ENCODE measurements at regions not wholly inside any gene's neighbourhood (a gene's known extent, or its start where the extent isn't known, plus 50 kb on each side); places are given as distances from the start of the nearest gene placed in this dataset.

DNA sequence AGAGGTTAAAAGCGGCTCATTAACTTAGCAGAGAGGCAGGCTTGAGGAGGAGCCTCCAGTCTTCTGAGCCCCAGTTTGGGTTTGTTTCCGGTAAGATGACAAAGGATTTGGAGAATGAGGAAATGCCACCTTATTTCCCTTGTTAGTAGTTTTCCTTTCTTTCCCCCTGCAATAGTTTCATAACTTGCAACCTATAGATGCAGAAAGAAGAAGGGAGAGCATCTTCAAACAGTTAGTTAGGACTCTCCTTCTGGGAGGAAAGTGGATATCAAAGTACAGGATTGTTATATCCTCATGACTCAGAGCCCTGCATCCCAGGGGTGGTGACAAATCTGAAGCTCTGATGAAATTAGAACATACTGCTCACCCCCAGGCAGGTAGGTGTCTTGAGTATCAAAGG lies 180.7 kb upstream of the SLC38A2 start:
- H3K27me3 Mint-ChIP-seq (ENCODE audit: low read depth): no peaks in the 10 kb centered on the region
- H3K36me3 Mint-ChIP-seq: no peaks in the 10 kb centered on the region
- ChIA-PET CTCF (no interaction called here), POLR2A (no interaction called here)
- TF ChIP-seq TEAD4 (CRISPR knock-in tag; IDR thresholded peaks at IDR 0.05): no peak
- TF ChIP-seq, protein P1, sequence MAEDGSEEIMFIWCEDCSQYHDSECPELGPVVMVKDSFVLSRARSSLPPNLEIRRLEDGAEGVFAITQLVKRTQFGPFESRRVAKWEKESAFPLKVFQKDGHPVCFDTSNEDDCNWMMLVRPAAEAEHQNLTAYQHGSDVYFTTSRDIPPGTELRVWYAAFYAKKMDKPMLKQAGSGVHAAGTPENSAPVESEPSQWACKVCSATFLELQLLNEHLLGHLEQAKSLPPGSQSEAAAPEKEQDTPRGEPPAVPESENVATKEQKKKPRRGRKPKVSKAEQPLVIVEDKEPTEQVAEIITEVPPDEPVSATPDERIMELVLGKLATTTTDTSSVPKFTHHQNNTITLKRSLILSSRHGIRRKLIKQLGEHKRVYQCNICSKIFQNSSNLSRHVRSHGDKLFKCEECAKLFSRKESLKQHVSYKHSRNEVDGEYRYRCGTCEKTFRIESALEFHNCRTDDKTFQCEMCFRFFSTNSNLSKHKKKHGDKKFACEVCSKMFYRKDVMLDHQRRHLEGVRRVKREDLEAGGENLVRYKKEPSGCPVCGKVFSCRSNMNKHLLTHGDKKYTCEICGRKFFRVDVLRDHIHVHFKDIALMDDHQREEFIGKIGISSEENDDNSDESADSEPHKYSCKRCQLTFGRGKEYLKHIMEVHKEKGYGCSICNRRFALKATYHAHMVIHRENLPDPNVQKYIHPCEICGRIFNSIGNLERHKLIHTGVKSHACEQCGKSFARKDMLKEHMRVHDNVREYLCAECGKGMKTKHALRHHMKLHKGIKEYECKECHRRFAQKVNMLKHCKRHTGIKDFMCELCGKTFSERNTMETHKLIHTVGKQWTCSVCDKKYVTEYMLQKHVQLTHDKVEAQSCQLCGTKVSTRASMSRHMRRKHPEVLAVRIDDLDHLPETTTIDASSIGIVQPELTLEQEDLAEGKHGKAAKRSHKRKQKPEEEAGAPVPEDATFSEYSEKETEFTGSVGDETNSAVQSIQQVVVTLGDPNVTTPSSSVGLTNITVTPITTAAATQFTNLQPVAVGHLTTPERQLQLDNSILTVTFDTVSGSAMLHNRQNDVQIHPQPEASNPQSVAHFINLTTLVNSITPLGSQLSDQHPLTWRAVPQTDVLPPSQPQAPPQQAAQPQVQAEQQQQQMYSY (CRISPR knock-in tag; IDR thresholded peaks at IDR 0.05): no peak
- no peak for TF ChIP-seq ZNF396 (CRISPR knock-in tag; IDR thresholded peaks at IDR 0.05; ENCODE audit: borderline replicate concordance)
- no peak for TF ChIP-seq ZNF317 (CRISPR knock-in tag; IDR thresholded peaks at IDR 0.05; ENCODE audit: borderline replicate concordance, low read depth)
- TF ChIP-seq PRRX2 (CRISPR knock-in tag; IDR thresholded peaks at IDR 0.05): no peak
- TF ChIP-seq ZBTB43 (CRISPR knock-in tag; IDR thresholded peaks at IDR 0.05): no peak
- no peak for TF ChIP-seq ZSCAN18 (CRISPR knock-in tag; IDR thresholded peaks at IDR 0.05)
- no peak for TF ChIP-seq RORB (CRISPR knock-in tag; IDR thresholded peaks at IDR 0.05)
- TF ChIP-seq NR1H2 (CRISPR knock-in tag; IDR thresholded peaks at IDR 0.05): no peak
- no peak for TF ChIP-seq OVOL2 (CRISPR knock-in tag; IDR thresholded peaks at IDR 0.05; ENCODE audit: borderline replicate concordance)
- no peak for TF ChIP-seq MAX (CRISPR knock-in tag; IDR thresholded peaks at IDR 0.05)
- no peak for TF ChIP-seq TCF7 (CRISPR knock-in tag; IDR thresholded peaks at IDR 0.05; ENCODE audit: low read depth)
- TF ChIP-seq USF2 (CRISPR knock-in tag; IDR thresholded peaks at IDR 0.05): no peak
- H3K9me3 Mint-ChIP-seq: no peaks in the 10 kb centered on the region
- no peak for ATAC-seq
- no peak for DNase-seq (ENCODE audit: low spot score)
- no peak overlapping the region for H3K4me3 Mint-ChIP-seq
- peaks cover 25% of the 10 kb centered on the region for H3K4me1 Mint-ChIP-seq
- no peak overlapping the region for H3K27ac Mint-ChIP-seq

DNA sequence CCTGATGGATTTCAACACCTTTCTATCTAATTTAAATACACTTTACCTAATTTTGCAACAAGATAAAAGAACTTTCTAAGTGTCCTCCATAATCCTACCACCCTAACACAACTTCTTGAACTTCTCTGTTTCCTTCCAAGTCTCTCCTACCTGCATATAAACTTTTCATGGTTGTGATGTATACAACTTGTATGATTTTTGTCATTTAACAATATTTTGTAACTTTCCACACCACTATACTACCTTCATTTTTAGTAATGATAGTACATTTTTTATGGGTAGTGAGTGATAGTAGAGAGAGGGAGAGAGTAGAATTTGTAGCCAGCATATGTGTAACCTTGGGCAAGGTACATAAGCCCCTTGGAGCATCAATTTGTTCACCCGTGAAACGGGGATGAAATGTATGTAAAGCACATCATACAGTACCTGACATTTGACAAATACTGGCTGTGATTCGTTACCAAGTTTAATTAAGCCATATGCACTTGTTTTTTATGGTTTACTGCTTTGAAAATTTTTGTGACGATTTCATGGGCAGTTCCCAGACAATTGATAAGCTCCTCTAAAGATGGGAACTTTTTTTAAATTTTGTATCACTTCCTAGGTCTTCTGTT lies 177.8 kb upstream of the SLC38A2 start:
- Mint-ChIP-seq H3K27ac (no peak overlapping the region), H3K27me3 (ENCODE audit: low read depth) (no peaks in the 10 kb centered on the region), H3K4me3 (no peak overlapping the region), H3K36me3 (peaks cover 16% of the 10 kb centered on the region), H3K9me3 (peaks cover 15% of the 10 kb centered on the region), H3K4me1 (peaks cover 18% of the 10 kb centered on the region)
- POLR2A ChIA-PET: no interaction called here
- ATAC-seq (no peak), DNase-seq (ENCODE audit: low spot score) (no peak)
- CTCF ChIA-PET: no interaction called here
- TF ChIP-seq, protein P2, sequence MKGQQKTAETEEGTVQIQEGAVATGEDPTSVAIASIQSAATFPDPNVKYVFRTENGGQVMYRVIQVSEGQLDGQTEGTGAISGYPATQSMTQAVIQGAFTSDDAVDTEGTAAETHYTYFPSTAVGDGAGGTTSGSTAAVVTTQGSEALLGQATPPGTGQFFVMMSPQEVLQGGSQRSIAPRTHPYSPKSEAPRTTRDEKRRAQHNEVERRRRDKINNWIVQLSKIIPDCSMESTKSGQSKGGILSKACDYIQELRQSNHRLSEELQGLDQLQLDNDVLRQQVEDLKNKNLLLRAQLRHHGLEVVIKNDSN (CRISPR knock-in tag; IDR thresholded peaks at IDR 0.05): no peak
- TF ChIP-seq FOXK1 (CRISPR knock-in tag; IDR thresholded peaks at IDR 0.05): no peak
- TF ChIP-seq GRHL2 (CRISPR knock-in tag; IDR thresholded peaks at IDR 0.05; ENCODE audit: insufficient replicate concordance, severe bottlenecking): no peak
- TF ChIP-seq, protein P3, sequence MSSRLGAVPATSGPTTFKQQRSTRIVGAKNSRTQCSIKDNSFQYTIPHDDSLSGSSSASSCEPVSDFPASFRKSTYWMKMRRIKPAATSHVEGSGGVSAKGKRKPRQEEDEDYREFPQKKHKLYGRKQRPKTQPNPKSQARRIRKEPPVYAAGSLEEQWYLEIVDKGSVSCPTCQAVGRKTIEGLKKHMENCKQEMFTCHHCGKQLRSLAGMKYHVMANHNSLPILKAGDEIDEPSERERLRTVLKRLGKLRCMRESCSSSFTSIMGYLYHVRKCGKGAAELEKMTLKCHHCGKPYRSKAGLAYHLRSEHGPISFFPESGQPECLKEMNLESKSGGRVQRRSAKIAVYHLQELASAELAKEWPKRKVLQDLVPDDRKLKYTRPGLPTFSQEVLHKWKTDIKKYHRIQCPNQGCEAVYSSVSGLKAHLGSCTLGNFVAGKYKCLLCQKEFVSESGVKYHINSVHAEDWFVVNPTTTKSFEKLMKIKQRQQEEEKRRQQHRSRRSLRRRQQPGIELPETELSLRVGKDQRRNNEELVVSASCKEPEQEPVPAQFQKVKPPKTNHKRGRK (CRISPR knock-in tag; IDR thresholded peaks at IDR 0.05; ENCODE audit: borderline replicate concordance): no peak
- TF ChIP-seq E2F4 (CRISPR knock-in tag; IDR thresholded peaks at IDR 0.05; ENCODE audit: borderline replicate concordance, low read depth): no peak
- no peak for TF ChIP-seq NR2C2 (CRISPR knock-in tag; IDR thresholded peaks at IDR 0.05)
- no peak for TF ChIP-seq ZNF232 (CRISPR knock-in tag; IDR thresholded peaks at IDR 0.05)
- no peak for TF ChIP-seq ATF1 (CRISPR knock-in tag; IDR thresholded peaks at IDR 0.05)
- no peak for TF ChIP-seq SMAD4 (CRISPR knock-in tag; IDR thresholded peaks at IDR 0.05)
- TF ChIP-seq OVOL2 (CRISPR knock-in tag; IDR thresholded peaks at IDR 0.05; ENCODE audit: borderline replicate concordance): no peak
- no peak for TF ChIP-seq GTF2I (CRISPR knock-in tag; conservative IDR thresholded peaks at IDR 0.05)
- TF ChIP-seq FOXJ3 (CRISPR knock-in tag; IDR thresholded peaks at IDR 0.05; ENCODE audit: borderline replicate concordance): no peak
- no peak for TF ChIP-seq NFATC4 (CRISPR knock-in tag; IDR thresholded peaks at IDR 0.05)
- TF ChIP-seq KAT7 (CRISPR knock-in tag; IDR thresholded peaks at IDR 0.05; ENCODE audit: borderline replicate concordance): no peak

Measured in WTC11 (cell line).